ENCODE measurements at regions not wholly inside any gene's neighbourhood (a gene's known extent, or its start where the extent isn't known, plus 50 kb on each side); places are given as distances from the start of the nearest gene placed in this dataset.

DNA sequence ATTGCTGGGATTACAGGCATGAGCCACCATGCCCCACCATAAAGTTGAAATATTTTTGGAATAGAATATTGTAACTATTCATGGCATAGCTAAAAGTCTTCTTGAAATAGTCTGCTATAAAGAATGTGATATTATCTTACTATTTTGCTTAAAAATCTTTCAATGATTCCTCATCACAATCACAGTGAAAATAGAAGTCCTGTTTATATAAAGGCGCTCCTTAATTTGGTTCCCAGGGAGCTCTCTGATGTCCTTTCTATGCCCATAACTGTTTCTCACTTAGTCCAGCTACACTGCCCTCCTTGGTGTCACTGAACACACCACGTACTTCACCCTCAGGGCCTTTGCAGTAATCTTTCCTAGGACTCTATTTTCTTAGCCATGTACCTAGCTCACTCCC, 331.7 kb upstream of the GIMD1 start:
- 77 to 85% methylated on average over 2 of the region's 2 CpGs for WGBS, 2 donors
- H3K27ac ChIP-seq: no peak overlapping the region
- H3K4me1 ChIP-seq: no peaks in the 10 kb centered on the region
- no peaks in the 10 kb centered on the region for H3K27me3 ChIP-seq
- H3K36me3 ChIP-seq: no peaks in the 10 kb centered on the region
- no peak overlapping the region for H3K4me3 ChIP-seq
- intact Hi-C loops (cut with DNase I): no loop called here
- no peak for DNase-seq
- no peaks in the 10 kb centered on the region for H3K9me3 ChIP-seq
- TF ChIP-seq, protein P1, sequence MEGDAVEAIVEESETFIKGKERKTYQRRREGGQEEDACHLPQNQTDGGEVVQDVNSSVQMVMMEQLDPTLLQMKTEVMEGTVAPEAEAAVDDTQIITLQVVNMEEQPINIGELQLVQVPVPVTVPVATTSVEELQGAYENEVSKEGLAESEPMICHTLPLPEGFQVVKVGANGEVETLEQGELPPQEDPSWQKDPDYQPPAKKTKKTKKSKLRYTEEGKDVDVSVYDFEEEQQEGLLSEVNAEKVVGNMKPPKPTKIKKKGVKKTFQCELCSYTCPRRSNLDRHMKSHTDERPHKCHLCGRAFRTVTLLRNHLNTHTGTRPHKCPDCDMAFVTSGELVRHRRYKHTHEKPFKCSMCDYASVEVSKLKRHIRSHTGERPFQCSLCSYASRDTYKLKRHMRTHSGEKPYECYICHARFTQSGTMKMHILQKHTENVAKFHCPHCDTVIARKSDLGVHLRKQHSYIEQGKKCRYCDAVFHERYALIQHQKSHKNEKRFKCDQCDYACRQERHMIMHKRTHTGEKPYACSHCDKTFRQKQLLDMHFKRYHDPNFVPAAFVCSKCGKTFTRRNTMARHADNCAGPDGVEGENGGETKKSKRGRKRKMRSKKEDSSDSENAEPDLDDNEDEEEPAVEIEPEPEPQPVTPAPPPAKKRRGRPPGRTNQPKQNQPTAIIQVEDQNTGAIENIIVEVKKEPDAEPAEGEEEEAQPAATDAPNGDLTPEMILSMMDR (IDR thresholded peaks at IDR 0.05): no peak
- TF ChIP-seq POLR2A (IDR thresholded peaks at IDR 0.05) (no peak), EP300 (IDR thresholded peaks at IDR 0.05) (no peak), POLR2AphosphoS5 (IDR thresholded peaks at IDR 0.05) (no peak)

DNA sequence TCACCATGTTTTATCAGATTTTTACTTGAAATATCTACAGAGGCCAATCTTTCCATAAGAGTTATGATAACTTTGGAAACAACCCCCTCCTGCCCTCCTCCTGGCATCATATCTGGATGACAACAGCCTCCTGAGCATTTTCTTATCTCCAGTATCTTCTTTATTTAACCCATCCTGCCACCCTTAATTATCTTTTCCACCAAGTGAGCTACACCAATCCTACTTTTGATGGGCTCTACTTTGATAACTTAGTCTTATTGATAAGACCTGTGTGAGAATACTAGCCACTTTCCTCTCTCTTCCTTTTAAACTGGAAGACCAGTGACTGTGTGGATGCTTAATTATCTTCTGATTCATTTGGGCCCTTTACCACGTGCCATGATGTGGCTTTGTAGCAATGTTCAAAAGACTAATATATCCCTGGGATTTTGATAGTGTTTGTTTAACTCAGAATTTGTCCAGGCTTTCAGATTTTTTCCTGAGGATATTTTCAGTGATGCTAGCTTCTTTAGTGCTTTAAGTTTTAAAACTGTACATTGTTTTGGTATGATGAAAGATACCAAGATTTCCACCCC, 330.1 kb upstream of the GIMD1 start:
- Histone ChIP-seq H3K36me3 (no peaks in the 10 kb centered on the region), H3K27ac (no peak overlapping the region), H3K9me3 (no peaks in the 10 kb centered on the region), H3K4me1 (no peaks in the 10 kb centered on the region), H3K27me3 (no peaks in the 10 kb centered on the region), H3K4me3 (no peak overlapping the region)
- 60 to 64% methylated on average over 1 of the region's 1 CpG for whole genome bisulfite sequencing, 2 donors
- no peak for DNase-seq
- intact Hi-C loops (cut with DNase I): no loop called here
- TF ChIP-seq, protein P1 (IDR thresholded peaks at IDR 0.05): no peak
- TF ChIP-seq POLR2AphosphoS5 (IDR thresholded peaks at IDR 0.05) (no peak), EP300 (IDR thresholded peaks at IDR 0.05) (no peak), POLR2A (IDR thresholded peaks at IDR 0.05) (no peak)

DNA sequence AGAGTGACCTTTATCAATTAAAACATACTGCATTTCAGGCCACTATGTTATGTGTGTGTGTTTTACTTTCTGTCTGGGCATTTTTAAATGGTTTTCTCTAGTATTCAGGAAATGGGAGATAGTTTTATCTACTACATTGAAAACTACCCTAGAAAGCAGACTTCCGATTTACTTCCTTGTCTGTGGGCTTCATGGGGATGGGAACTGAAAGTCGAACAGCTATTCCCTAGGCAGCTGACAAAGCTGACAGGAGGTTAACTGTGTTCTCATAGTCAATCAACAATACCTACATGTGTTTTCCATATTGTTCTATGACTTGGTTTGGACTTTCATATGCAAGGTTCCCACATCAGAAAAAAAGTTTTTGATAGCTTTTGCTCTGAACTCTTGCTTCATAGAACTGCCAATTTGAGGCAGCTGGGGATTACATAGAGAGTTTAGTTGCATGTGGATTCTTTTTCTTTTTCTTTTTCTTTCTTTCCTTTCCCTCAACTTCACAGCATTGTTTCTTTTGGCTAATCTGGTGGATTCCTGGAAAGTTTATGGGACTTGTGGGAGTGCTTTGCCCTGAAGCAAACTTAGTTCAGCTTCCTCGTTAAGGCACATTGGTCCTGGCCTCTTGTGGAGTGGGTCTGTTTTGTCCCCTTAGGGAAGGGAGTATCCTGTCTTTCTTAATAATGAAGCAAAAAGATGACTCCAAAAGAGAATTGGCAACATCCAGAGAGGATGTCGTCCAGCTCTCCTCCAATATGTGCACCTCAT, 327.1 kb upstream of the GIMD1 start:
- Histone ChIP-seq H3K9me3 (no peaks in the 10 kb centered on the region), H3K36me3 (no peaks in the 10 kb centered on the region), H3K27me3 (no peaks in the 10 kb centered on the region), H3K4me1 (no peaks in the 10 kb centered on the region), H3K4me3 (no peak overlapping the region), H3K27ac (no peak overlapping the region)
- DNase-seq: no peak
- WGBS, 2 donors: 78 to 81% methylated on average over 4 of the region's 4 CpGs
- intact Hi-C loops (cut with DNase I): no loop called here
- TF ChIP-seq, protein P1 (IDR thresholded peaks at IDR 0.05): no peak
- TF ChIP-seq POLR2A (IDR thresholded peaks at IDR 0.05): no peak
- TF ChIP-seq EP300 (IDR thresholded peaks at IDR 0.05): no peak
- no peak for TF ChIP-seq POLR2AphosphoS5 (IDR thresholded peaks at IDR 0.05)

- 48 to 61% methylated on average over 2 of the region's 2 CpGs for WGBS, 2 donors
- Histone ChIP-seq H3K27me3 (no peaks in the 10 kb centered on the region), H3K4me1 (no peaks in the 10 kb centered on the region), H3K36me3 (no peaks in the 10 kb centered on the region), H3K4me3 (no peak overlapping the region), H3K9me3 (no peaks in the 10 kb centered on the region), H3K27ac (no peak overlapping the region)
- TF ChIP-seq POLR2A (IDR thresholded peaks at IDR 0.05): no peak
- TF ChIP-seq, protein P1 (IDR thresholded peaks at IDR 0.05): no peak
- TF ChIP-seq EP300 (IDR thresholded peaks at IDR 0.05): no peak
- TF ChIP-seq POLR2AphosphoS5 (IDR thresholded peaks at IDR 0.05): no peak
- intact Hi-C loops (cut with DNase I): no loop called here
- DNase-seq: no peak
Observed at GRCh38 chr4:106694232-106694631, 325.7 kb upstream of the GIMD1 start.

Data from sigmoid colon (tissue), 6 donors.